LNCaP clone FGC (cell line): ENCODE measurements at regions not wholly inside any gene's neighbourhood (a gene's known extent, or its start where the extent isn't known, plus 50 kb on each side); places are given as distances from the start of the nearest gene placed in this dataset.

ENCODE experiments used
- DNase-seq: peaks from one replicate; pipeline ENCODE4 v3.0.0-alpha.2; 2011; ENCODE audit warnings: low read depth
- H3K4me3 ChIP-seq: 2 replicates; pipeline ENCODE4 v1.5.1; 2011; ENCODE audit warnings: mild to moderate bottlenecking, low read depth, low read length, control low read depth
- CTCF ChIP-seq: IDR thresholded peaks from 2 replicates; pipeline ENCODE4 v1.5.1; 2012; ENCODE audit warnings: mild to moderate bottlenecking; ENCODE audit not compliant: control insufficient read depth, insufficient read depth; ENCODE audit errors: extremely low read depth

- DNase-seq = no peak
Observed at GRCh38 chr20:7302250-7302649, 534.8 kb downstream of the BMP2 start.

GRCh38 chr20:7305976-7306375 lies 538.5 kb downstream of the BMP2 start:
- no peak for TF ChIP-seq CTCF
- DNase-seq = no peak
- no peak overlapping the region for H3K4me3 ChIP-seq

More at GRCh38 chr20:7302250-7302649, 534.8 kb downstream of the BMP2 start:
- H3K4me3 ChIP-seq = no peak overlapping the region
- TF ChIP-seq CTCF = no peak

- no peak for DNase-seq
- H3K4me3 ChIP-seq = no peak overlapping the region
- no peak for TF ChIP-seq CTCF
Observed at GRCh38 chr20:7308163-7308562, 540.7 kb downstream of the BMP2 start.

GRCh38 chr20:7313047-7313446 lies 545.6 kb downstream of the BMP2 start:
- no peak for DNase-seq
- TF ChIP-seq CTCF = no peak
- H3K4me3 ChIP-seq = no peak overlapping the region

GRCh38 chr20:7323957-7324356 lies 556.5 kb downstream of the BMP2 start:
- TF ChIP-seq CTCF = no peak
- DNase-seq = no peak
- H3K4me3 ChIP-seq = no peak overlapping the region

GRCh38 chr20:7327810-7328209 lies 560.3 kb downstream of the BMP2 start:
- TF ChIP-seq CTCF = no peak
- no peak overlapping the region for H3K4me3 ChIP-seq
- no peak for DNase-seq

GRCh38 chr20:7330850-7331249 lies 563.4 kb downstream of the BMP2 start:
- TF ChIP-seq CTCF = no peak
- no peak for DNase-seq
- H3K4me3 ChIP-seq = no peak overlapping the region
